ENCODE measurements at regions not wholly inside any gene's neighbourhood (a gene's known extent, or its start where the extent isn't known, plus 50 kb on each side); places are given as distances from the start of the nearest gene placed in this dataset.

GRCh38 chr12:93130366-93131054 lies 201.4 kb upstream of the EEA1 start:
- intact Hi-C loops (cut with micrococcal nuclease): no loop called here

DNA sequence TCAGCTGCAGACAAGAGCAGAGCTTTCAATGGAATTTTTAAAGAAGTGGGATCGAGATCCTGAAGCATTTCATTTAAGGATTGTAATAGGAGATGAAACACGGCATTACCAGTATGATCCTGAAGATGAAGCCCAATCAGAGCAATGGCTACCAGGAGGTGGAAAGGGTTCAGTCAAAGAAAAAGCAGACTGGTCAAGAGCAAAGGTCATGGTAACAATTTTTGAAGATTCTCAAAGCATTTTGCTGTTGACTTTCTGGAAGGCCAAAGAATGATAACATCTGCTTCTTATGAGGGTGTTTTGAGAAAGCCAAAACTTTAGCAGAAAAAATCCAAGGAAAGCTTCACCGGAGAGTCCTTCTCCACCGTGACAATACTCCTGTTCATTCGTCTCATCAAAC lies 204.3 kb upstream of the EEA1 start:
- intact Hi-C loops (cut with micrococcal nuclease): no loop called here

- intact Hi-C loops (cut with micrococcal nuclease): no loop called here
Observed at GRCh38 chr12:93134175-93134890, 205.2 kb upstream of the EEA1 start.

DNA sequence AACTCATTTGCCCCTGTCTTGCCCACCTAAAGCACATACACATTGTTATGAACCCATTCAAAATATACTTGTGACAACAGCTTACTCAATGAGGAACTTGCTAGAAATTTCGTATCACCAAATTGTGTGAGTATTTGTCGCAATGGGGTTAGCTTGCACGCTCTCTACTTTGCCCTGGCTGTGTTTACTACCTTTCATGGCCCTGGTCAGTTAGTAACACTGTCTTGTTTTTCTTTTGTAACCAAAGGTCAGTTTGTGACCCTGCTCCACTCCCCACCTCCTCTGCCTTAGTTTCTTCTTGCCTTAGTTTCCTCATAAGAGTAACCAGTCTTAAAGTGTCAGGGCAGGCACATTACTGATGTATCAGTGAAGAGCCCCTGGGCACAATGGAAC lies 205.8 kb upstream of the EEA1 start:
- intact Hi-C loops (cut with micrococcal nuclease): no loop called here

- intact Hi-C loops (cut with micrococcal nuclease): no loop called here
Observed at GRCh38 chr12:93135286-93136239, 206.5 kb upstream of the EEA1 start.

DNA sequence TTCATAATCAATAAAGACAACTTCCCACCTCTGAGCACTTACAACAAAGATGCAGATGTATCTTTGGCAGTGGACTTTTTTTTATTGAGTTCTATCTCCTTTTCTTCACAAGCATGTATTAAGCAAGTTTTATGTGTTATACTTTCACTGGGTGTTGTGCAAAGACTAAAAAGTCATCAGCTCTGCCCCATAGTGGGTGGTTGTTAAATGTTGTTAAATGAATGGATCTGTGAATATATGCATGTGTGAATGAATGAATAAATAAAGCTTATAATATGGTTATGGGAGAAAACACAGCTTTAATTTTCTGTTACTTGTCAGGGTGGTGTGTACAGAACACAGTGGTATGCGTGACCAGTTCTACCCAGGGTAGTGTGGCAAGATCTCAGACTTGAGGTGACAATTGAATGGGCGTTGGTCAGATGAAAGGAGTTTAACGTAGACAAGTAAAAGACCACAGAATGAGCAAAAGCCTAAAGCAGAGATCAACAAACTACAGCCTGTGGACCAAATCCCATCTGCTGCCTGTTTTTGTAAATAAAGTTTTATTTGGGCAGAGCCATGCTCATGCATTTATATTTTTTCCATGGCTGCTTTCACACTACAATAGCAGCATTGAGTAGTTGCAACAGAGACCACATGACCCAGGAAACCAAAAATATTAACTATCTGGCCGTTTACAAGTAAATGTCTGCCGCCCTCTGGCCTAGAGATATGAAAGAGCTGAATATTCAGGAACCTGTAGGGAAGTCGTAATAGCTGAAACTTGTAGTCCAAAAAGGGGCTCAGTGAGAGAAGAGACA lies 207.4 kb upstream of the EEA1 start:
- intact Hi-C loops (cut with micrococcal nuclease): no loop called here

- intact Hi-C loops (cut with micrococcal nuclease): no loop called here
Observed at GRCh38 chr12:93137656-93138612, 208.8 kb upstream of the EEA1 start.

GRCh38 chr12:93139028-93139665 lies 210.1 kb upstream of the EEA1 start:
- intact Hi-C loops (cut with micrococcal nuclease): no loop called here

GRCh38 chr12:93140325-93140724 lies 211.2 kb upstream of the EEA1 start:
- intact Hi-C loops (cut with micrococcal nuclease): no loop called here

GRCh38 chr12:93140801-93141200 lies 211.7 kb upstream of the EEA1 start:
- intact Hi-C loops (cut with micrococcal nuclease): no loop called here

DNA sequence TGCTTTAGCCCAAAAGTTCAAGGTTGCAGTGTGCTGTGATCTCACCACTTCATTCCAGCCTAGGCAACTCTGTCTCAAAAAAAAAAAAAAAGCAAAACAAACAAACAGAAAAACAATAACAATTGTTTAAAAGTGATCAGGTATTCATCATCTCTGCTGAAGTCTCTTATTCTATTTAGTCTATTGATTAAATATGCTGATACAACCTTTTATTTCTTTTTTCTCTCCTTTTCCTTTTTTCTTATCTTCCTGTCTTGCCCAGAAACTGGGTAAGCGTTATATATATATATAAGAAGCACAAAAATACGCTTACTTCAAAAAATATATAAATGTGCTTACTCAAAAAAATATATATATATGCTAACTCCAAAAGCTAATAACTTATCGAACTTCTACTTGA lies 213.8 kb upstream of the EEA1 start:
- intact Hi-C loops (cut with micrococcal nuclease): no loop called here

DNA sequence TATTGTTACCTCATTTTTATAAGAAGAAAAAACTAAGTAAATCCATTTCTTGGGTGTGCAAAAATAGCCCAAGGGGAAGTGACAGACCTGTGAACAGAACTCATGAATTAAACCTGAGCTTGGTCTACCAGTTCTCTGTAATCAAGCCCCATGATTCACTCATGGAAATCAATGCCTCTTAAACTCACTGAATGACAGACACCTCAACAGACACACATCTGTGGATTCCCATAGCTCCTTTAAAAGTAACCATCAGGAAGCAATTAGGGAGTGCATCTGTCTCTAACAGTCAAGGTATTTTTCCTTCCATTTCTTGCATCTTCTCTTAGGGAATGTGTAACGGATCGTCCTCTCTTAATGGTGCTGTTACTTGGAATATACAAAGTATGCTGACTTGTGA lies 215.0 kb upstream of the EEA1 start:
- intact Hi-C loops (cut with micrococcal nuclease): no loop called here

- intact Hi-C loops (cut with micrococcal nuclease): no loop called here
Observed at GRCh38 chr12:93145086-93145485, 216.0 kb upstream of the EEA1 start.

DNA sequence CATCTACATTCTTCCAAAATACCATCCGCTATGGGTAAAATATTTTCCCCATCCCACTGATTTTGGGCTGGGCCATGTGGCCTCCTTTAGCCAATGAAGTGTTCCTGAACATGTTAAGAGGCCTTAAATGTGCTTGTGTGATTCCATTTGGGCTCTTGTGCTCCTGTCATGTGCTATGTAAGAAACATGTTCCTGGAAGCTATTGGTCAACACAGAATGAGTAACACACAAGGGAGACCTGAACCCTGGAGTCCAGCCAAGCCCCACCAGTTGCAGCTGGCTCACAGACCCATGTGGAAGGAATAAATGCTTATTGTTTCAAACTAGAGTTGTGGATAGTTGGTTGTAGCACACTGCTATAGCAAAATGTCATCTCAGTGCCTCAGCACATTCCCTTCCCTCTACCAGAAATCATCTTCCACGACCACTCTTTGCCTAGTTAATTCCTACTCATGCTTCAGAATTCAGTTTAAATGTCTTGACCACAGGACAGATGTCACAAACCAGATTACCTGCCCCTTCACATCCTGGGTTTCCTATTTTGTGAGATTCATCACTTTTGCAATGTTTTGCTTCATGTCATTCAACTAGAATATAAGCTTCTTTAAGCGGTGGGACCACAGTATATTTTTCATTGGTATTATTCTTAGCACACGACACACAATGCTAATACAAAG lies 217.3 kb upstream of the EEA1 start:
- intact Hi-C loops (cut with micrococcal nuclease): no loop called here

GRCh38 chr12:93146970-93147369 lies 217.9 kb upstream of the EEA1 start:
- intact Hi-C loops (cut with micrococcal nuclease): no loop called here

DNA sequence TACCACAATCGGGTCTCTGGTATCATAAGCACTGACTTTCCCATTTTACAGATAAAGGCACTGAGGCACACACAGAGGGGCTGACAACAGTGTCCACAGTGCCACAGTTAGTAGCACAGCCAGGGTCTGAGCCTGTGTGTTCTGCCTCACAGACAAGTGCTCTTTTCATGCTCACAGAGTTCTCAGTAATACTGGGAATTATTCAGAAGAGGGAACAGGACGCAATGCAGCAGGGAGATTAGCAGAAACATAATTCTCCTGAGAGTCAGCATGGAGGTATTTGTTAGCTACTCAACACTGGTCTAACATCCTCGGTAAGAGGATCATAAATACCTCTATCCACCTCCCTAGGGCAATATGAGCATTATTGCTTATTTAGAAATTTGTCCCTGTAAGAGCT lies 219.3 kb upstream of the EEA1 start:
- intact Hi-C loops (cut with micrococcal nuclease): no loop called here

GRCh38 chr12:93149229-93149628 lies 220.1 kb upstream of the EEA1 start:
- intact Hi-C loops (cut with micrococcal nuclease): no loop called here

- intact Hi-C loops (cut with micrococcal nuclease): no loop called here
Observed at GRCh38 chr12:93151079-93151762, 222.1 kb upstream of the EEA1 start.

All from T-helper 2 cell treated with Interferon-gamma antibody and Interleukin-4, amounts not matched to agents 100 ng/mL and 5 ng/mL, for 36 hours (primary cell).